ENCODE measurements at regions not wholly inside any gene's neighbourhood (a gene's known extent, or its start where the extent isn't known, plus 50 kb on each side); places are given as distances from the start of the nearest gene placed in this dataset.

DNA sequence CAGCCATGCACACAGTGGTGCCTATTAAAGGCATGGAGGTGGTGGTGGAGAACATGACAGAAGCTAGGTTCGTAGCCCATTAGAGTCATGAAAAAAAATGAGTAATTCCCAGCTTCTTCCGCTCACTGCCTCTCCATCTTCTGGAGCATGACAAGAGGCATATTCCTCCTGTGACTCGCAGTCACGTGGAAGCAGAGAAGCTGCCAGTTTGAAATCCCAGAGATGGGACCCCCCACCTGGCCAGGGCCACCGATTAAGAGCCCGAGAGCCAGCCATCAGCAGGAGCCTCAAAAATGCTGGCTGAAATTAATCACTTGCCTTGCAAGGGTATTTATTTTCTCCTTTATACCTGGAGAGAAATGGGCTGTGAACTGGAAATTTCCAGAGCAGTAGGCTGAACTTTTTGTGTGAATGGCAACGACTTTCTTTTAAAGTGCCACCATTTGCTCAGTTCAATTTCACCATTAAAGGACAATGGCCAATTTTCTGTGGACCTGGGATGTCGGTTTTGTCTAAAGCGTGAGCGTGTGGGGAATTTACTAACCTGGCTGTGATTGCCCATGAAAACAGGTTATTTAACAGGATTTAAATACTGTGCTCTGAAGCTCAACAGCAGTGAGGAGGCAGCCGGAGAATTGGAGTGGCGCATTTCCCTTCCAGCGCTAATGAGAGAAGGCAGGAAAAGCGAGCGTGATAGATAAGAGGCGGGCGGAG lies 189.7 kb upstream of the SDK2 start:
- Histone ChIP-seq H3K9me3 (ENCODE audit: control extremely low read depth in 1 of 3, control insufficient read depth in 2 of 3, insufficient read depth in 1 of 3, low read length in 2 of 3) (peaks cover 0 to 13% (median 4%) of the 10 kb centered on the region in 3 donors), H3K27ac (ENCODE audit: low read length in 2 of 2) (no peak overlapping the region), H2AFZ (ENCODE audit: insufficient read depth, low read depth, low read length, poor library complexity, severe bottlenecking) (no peak overlapping the region), H3K4me1 (ENCODE audit: control insufficient read depth in 2 of 2, insufficient read depth in 2 of 2, low read length in 2 of 2) (no peaks in the 10 kb centered on the region), H3K4me2 (replicated peaks; ENCODE audit: low read depth, low read length, poor library complexity, severe bottlenecking) (no peak overlapping the region), H3K36me3 (replicated peaks in 1 of 2; ENCODE audit: control extremely low read depth in 1 of 2, control insufficient read depth in 1 of 2, extremely low read depth in 1 of 2, insufficient read depth in 2 of 2, low read length in 1 of 2) (no peaks in the 10 kb centered on the region), H3K27me3 (replicated peaks in 1 of 4; ENCODE audit: control extremely low read depth in 1 of 4, control insufficient read depth in 3 of 4, insufficient read depth in 4 of 4, low read length in 3 of 4) (peaks cover 0 to 2% (median 0%) of the 10 kb centered on the region in 4 experiments), H3K4me3 (ENCODE audit: control extremely low read depth in 1 of 5, extremely low read depth in 1 of 5, insufficient read depth in 1 of 5, low read depth in 2 of 5, low read length in 4 of 5) (no peak overlapping the region), H4K20me1 (ENCODE audit: control insufficient read depth, insufficient read depth, low read length, poor library complexity, severe bottlenecking) (no peaks in the 10 kb centered on the region), H3K9ac (ENCODE audit: low read length) (no peak overlapping the region), H3K79me2 (ENCODE audit: control insufficient read depth, insufficient read depth, low read length) (no peaks in the 10 kb centered on the region)
- Mint-ChIP-seq H3K4me1 (no peaks in the 10 kb centered on the region), H3K4me3 (no peak overlapping the region), H3K9me3 (ENCODE audit: insufficient read depth) (no peaks in the 10 kb centered on the region), H3K27me3 (peaks cover 32% of the 10 kb centered on the region), H3K27ac (no peak overlapping the region)
- ATAC-seq (ENCODE audit: low read depth) (no peak), DNase-seq (no peak)
- 87% methylated on average over 15 of the region's 17 CpGs for WGBS (ENCODE audit: insufficient coverage)
- TF ChIP-seq EZH2 (IDR thresholded peaks at IDR 0.05; ENCODE audit: borderline replicate concordance, insufficient read depth, low read depth, low read length, poor library complexity, severe bottlenecking) (no peak), CTCF (IDR thresholded peaks at IDR 0.05) (no peak)
- ChIA-PET POLR2A (no interaction called here), CTCF (no interaction called here)
- intact Hi-C loops (cut with micrococcal nuclease), result no loop called here

DNA sequence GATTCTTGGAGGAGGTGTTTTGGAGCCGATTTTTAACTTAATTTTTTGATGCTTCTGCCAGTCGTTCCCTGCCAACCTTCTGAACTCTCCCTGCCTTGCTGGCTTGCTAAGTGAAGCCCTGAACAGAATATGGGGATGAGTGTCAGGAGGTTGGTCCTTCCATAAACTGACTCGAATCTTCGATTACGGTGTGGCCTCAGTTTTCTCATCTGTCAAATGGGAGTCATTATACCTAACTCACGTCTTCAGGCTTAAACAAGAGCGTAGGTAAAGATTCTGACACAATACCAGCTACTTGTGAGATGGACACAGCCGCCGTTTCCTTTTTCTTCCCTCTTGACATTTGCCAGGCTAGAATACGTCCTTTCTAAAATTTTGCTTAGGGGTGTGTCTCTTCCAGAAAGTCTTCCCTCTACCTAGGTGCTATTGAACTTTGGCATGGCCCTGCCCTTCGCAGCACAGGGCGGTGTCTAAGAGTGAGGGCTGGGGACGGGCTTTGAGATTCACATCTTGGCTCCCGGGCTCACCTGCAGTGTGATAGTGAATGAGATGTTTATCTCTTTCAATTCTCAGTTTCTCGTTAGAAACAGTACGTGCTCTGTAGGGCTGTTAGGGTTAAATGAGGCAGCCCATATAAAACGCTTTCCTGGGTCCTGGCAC lies 190.6 kb upstream of the SDK2 start:
- intact Hi-C loops (cut with micrococcal nuclease), result no loop called here
- no peak overlapping the region for H2AFZ ChIP-seq (ENCODE audit: insufficient read depth, low read depth, low read length, poor library complexity, severe bottlenecking)
- no peaks in the 10 kb centered on the region for H3K4me1 ChIP-seq (ENCODE audit: control insufficient read depth in 2 of 2, insufficient read depth in 2 of 2, low read length in 2 of 2)
- peaks cover 0 to 13% (median 4%) of the 10 kb centered on the region in 3 donors for H3K9me3 ChIP-seq (ENCODE audit: control extremely low read depth in 1 of 3, control insufficient read depth in 2 of 3, insufficient read depth in 1 of 3, low read length in 2 of 3)
- no peak for DNase-seq
- H3K27ac ChIP-seq (ENCODE audit: low read length in 2 of 2), result no peak overlapping the region
- ATAC-seq (ENCODE audit: low read depth), result no peak
- no peak overlapping the region for H3K4me2 ChIP-seq (replicated peaks; ENCODE audit: low read depth, low read length, poor library complexity, severe bottlenecking)
- Mint-ChIP-seq H3K27me3 (peaks cover 32% of the 10 kb centered on the region), H3K4me1 (no peaks in the 10 kb centered on the region), H3K4me3 (no peak overlapping the region), H3K27ac (no peak overlapping the region), H3K9me3 (ENCODE audit: insufficient read depth) (no peaks in the 10 kb centered on the region)
- H3K27me3 ChIP-seq (replicated peaks in 1 of 4; ENCODE audit: control extremely low read depth in 1 of 4, control insufficient read depth in 3 of 4, insufficient read depth in 4 of 4, low read length in 3 of 4), result peaks cover 0 to 2% (median 0%) of the 10 kb centered on the region in 4 experiments
- no peaks in the 10 kb centered on the region for H4K20me1 ChIP-seq (ENCODE audit: control insufficient read depth, insufficient read depth, low read length, poor library complexity, severe bottlenecking)
- H3K36me3 ChIP-seq (replicated peaks in 1 of 2; ENCODE audit: control extremely low read depth in 1 of 2, control insufficient read depth in 1 of 2, extremely low read depth in 1 of 2, insufficient read depth in 2 of 2, low read length in 1 of 2), result no peaks in the 10 kb centered on the region
- no peak for TF ChIP-seq CTCF (IDR thresholded peaks at IDR 0.05)
- no peak for TF ChIP-seq EZH2 (IDR thresholded peaks at IDR 0.05; ENCODE audit: borderline replicate concordance, insufficient read depth, low read depth, low read length, poor library complexity, severe bottlenecking)
- ChIA-PET POLR2A (no interaction called here), CTCF (no interaction called here)
- no peaks in the 10 kb centered on the region for H3K79me2 ChIP-seq (ENCODE audit: control insufficient read depth, insufficient read depth, low read length)
- WGBS (ENCODE audit: insufficient coverage), result 84% methylated on average over 12 of the region's 17 CpGs
- H3K4me3 ChIP-seq (ENCODE audit: control extremely low read depth in 1 of 5, extremely low read depth in 1 of 5, insufficient read depth in 1 of 5, low read depth in 2 of 5, low read length in 4 of 5), result no peak overlapping the region
- no peak overlapping the region for H3K9ac ChIP-seq (ENCODE audit: low read length)

Measured in B cell (primary cell).